Fibroblast of skin of scalp (primary cell): ENCODE measurements at regions not wholly inside any gene's neighbourhood (a gene's known extent, or its start where the extent isn't known, plus 50 kb on each side); places are given as distances from the start of the nearest gene placed in this dataset.

Source experiments
- DNase-seq: peaks from one replicate; pipeline ENCODE4 v3.0.0-alpha.2; 2013

DNA sequence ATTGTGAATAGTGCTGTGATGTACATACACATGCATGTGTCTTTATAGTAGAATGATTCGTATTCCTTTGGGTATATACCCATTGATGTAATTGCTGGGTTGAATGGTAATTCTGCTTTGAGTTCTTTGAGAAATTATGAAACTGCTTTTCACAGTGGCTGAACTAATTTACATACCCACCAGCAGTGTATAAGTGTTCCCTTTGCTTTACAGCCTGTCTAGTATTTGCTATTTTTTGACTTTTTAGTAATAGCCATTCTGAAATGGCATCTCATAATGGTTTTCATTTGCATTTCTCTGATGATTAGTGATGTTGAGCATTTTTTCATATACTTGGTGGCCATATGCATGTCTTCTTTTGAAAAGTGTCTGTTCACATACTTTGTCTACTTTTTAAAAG, 54.5 kb upstream of the FAM78B start:
- DNase-seq: no peak

- DNase-seq: no peak
These were observed 67.1 kb upstream of the FAM78B start for GRCh38 chr1:166233750-166234366.

- no peak for DNase-seq
These were observed 68.9 kb upstream of the FAM78B start for GRCh38 chr1:166235728-166236127.

DNA sequence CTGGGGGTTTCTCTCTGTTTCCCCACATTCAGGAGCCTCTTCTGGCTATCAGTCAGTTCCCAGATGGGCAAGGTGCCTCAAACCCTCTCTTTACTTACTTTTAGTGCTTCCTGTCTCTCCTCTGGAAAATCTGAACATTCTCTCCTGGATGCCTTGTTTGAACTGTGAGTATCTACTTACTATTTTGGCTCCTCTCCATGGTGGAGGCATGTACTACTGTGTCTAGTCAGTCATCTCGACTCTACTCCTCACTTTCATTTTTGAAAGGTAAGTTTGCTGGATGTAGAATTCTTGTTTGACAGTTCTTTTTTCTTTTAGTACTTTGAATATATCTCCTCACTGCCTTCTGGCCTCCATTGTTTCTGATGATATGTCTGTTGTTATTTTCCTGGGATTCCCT, 70.9 kb upstream of the FAM78B start:
- no peak for DNase-seq

- DNase-seq: no peak
These were observed 86.4 kb upstream of the FAM78B start for GRCh38 chr1:166253076-166253779.

DNA sequence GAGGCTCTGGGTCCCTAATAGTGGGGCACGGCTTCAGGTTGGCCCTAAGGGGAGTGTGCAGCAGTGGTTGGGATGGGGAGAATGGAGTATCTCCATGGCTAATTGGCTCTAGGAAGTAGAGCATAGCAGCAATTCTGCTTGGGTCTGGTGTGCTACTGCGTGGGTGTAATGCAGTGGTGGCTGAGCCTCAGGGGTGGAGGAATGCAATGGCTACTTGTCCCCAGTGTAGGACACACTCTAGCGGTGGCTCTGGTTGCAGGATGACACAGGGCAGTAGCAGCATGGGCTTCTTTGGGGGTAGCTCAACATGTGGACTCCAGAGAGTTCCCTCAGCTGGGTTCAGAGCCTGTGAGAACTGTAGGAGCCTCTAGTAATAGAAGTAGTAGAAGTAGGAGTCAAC, 91.2 kb upstream of the FAM78B start:
- no peak for DNase-seq

DNA sequence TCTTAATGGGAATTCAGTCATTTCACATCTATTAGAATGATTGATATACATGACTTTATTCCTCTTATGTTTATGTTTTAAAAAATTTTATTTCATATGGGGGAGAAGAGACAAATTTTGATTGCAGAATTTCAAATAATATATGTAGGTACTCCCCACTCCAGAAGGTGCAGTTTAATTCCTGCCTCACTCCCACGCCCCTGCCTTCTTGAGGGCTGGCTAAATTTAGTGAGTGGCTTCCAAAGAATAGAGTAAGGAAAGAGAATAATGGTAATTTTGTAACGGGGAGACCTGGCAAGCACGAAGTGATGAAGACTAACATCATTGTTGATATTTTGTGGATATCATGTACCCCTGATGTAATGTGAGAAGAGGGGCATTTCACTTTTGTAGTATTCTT, 94.7 kb upstream of the FAM78B start:
- DNase-seq: no peak

DNA sequence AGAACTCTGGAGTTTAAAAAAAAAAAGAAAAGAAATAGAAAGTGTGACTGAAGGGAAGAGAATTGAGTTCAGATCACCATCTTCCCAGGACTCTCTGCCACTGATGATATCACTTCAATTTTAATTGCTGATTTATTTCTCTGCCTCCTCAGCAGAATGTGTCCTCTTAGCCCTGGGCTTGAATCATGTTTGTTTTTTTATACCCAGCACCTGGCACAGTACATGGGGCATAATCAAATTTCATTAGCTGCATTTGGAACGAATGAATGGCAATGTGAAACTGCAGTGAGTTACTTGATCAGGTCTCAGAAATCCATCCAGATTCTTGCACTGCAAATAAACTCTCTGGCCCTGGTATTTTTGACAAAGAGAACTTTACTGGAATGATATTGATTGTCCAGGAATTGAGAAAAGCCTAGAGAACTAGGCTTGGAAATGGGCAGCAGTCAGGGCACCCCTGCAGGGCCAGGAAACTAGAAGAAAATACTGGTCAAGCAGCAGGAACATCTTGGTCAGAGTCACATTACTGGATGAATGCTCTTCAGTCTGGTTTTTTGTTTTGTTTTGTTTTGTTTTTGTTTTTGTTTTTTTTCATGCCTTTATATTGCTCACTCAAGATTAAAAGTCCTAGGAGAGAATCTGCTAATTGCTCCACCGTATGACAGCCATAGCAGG, 103.8 kb upstream of the FAM78B start:
- no peak for DNase-seq

DNA sequence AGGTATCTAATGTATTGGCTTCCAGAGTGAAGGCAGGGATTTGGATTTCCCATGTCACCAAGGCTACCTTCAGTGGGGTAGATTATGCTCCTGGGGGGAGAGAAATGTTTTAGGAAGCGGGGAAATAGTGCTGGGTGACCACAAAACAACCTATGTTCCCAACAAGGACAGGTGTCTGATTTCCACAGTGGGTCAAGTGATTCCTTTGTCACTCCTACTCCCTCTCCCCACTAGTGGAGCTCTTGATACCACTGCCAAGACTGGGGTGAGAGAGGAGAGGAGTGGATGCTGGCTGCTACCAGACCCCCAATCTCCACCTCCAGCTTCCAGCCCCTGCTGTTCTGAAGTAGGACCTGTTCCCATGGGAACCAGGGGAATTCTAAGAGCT, 104.3 kb upstream of the FAM78B start:
- no peak for DNase-seq

DNA sequence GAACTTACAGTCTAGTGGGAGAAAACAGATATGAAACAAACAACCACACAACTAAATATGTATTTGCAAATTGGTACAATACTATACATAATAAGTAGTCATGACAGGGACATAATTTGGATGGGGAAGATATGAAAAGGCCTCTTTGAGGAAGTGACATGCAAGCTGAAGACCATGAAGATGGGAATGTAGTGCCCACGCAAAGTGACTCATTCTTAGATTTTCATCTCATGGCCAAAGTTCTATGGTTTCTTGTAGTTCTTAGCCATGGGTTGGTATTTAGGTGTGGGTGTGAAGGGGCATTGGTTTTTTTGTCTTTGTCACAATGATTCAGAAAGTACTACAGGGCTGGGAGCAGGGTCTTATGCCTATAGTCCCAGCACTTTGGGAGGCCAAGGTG, 105.4 kb upstream of the FAM78B start:
- DNase-seq: no peak

DNA sequence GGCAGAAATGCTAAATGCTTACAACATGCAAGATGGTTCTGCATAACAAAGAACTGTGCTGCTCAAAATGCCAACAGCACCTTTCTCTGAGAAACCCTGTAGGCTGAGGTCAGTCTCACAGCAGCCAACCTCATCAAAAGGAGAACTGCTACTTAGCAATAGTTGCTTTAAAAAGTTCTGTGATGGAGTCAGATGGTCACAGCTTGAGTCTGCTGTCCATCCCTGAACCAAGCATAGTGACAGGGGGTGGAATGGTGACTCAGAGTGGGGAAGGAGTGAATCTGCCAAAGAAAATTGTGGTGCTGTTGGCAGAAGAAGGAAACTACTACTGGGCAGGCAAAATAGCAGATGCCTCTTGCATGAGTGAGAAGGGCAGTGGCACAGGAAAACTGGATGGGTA, 106.0 kb upstream of the FAM78B start:
- DNase-seq: no peak

DNA sequence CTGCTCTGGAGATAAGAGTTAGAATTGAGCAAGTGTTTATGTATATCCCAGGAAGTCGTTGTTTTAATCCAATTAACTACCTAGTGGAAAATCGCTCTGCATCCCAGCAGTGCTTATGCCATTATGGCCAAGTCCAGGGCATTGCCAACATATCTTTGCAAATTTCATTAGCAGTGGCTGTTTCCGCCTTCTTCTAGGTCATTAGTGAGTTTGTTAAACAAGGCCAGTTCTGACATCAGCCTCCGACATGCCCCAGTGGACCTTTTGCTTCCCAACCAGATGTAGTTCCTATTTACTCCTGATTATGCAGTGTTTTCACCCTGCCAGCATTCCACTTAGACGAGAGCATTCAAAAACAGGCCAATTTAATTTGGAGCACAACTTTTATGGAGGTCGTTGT, 106.8 kb upstream of the FAM78B start:
- DNase-seq: no peak

- no peak for DNase-seq
These were observed 115.8 kb upstream of the FAM78B start for GRCh38 chr1:166282391-166283137.

GRCh38 chr1:166283190-166283589, 116.4 kb upstream of the FAM78B start:
- DNase-seq: peak; percentile 21

DNA sequence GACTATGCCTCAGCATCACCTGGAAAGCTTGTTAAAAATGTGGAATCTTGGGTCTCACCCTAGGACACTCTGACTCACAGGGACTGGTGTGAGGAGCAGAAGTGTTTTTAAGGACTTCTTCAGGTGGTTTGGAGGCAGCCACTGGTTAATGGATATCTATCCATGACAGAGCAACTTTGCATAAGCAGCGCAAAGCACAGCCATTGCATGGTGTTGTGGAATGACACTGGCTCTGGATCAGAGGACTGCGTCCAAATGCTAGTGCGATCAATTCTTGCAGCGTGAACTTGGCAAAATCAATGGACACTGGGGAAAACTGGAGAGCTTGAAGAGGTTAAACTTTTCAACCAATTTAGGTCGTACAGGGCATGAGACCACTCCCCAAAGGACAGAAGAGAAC, 116.8 kb upstream of the FAM78B start:
- DNase-seq: no peak

DNA sequence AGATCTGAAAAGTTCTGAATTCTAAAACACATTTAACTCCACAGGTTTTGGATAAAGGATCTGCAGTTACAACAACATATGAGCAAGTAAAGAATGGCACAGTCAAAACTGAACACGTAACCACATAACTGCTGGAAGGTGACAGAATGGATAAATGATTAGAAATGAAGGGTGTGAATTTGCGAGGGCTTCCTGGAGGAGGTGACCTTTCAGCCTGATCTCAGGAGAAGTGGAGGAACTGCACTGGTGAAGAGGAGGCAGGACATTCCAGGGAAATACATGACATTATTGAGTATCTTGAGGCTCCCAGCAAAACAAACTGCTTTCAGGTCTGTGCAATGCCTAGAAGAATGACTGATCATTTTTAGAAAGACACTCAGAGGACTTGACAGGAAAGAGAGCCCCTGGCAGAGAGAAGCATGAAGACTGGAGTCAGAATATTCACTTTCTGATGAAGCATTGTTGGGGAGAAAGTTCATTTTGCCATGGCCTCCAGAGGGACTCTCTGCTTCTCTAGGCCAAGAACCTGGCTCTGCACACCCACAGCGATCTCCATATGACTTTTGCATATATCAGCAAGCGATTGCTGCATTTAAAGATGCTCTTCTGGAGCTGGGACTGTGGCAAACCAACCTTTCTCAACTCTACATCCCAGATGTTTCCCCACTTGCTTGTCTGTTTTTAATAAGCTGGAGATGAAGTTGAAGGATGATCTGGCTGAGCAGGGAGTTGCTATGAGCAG, 122.7 kb upstream of the FAM78B start:
- no peak for DNase-seq

DNA sequence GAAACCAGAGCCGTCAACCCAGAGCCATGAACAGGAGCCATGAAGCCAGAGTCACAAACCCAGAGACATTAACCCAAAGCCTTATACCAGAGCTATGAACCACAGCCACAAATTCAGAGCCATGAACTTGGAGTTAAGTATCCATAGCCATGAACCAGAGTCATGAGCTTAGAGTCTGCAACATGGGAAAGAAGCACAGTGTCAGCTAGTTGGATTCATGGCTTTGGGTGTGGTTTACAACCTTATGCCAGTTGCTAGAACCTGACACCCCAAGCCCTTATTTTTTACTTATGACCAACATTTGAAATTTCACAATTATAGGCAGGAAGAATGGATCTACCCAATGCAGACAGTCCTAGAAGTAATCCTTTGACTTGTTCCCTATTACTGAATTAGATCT, 128.9 kb upstream of the FAM78B start:
- no peak for DNase-seq

- DNase-seq: no peak
These were observed 131.2 kb upstream of the FAM78B start for GRCh38 chr1:166297993-166298392.

DNA sequence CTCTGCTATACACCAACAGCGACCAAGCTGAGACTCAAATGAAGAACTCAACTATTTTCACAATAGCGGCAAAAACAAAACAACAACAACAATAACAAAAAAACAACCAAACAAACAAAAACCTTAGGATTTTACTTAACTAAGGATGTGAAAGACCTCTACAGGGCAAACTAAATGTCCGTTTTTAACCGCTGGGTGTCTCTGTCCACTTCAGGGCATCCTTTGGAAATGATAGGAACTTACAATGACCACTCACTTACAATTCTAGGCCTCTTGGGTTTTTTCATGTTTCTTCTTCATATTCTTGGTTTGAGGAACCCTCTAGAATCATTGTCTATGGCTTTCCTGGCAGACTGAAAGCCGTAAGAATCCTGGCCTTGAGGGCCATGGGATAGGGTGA, 134.0 kb upstream of the FAM78B start:
- no peak for DNase-seq

DNA sequence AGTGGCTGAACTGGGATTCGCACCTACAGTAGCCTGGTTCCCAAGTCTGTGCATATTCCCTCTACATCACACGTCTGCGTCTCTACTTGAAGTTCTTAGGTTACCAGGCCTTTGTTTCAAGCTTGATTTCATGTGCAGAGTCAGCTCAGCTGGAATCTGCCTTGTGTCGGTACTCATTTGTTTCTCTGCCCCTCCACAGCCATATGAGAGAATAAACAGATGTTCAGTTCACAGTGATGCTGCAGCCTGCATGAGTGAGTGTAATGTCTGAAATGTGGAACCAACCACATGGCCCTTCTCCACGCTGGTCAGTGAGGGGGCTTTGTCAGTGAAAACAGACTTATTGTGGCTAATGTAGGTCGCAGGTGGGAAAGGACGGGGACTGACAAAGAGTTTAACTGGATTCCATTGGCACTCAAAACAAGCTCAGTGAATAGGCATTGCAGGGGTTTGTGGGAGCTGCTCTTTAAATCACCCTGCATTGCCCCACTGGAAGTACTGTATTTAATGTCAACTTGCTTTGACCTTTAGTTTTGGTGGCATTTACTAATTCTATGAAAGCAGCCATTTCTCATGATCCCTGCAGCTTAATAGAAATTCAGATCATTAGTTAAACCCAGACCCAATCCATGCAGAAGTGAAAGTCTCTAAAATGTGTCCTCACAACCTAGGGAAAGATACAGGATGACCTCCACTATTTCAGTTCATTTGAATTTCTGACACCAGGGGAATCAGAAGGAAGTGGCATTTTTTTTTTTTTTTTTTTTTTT, 136.4 kb upstream of the FAM78B start:
- DNase-seq: no peak

DNA sequence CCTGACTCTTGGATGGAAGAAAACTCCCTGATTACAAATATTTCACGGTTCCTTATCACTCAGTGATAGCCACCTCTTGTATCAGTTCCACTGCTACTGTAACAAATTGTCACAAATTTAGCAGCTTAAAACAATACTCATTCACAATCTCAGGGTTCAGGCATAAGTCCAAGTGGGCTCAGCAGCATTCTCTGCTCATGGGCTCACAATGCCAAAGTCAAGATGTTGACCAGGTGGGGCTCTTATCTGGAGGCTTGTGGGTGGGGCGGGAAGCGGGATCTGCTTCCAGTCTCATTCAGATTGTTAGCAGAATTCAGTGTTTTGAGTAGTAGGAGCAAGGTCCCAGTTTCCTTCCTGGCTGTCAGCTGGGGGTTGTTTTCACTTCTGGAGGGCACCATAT, 137.3 kb upstream of the FAM78B start:
- no peak for DNase-seq

DNA sequence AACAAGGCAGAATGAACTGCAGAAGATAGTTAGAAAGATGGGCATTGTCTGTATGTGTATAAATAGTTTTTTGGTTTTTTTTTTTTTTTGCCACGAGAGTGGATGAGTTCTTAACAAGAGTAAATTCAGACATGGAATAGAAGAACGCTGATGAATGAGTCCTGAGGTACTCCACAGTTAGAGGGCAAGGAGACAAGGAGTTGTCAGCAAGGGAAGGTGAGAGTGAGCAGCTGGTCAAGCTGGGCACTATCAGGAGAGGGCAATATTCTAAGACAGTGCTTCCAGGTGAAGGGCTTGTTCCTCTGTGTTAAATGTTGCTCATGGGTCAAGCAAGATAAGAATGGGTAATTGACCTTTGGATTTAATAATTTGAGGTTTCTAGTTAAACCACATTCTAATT, 138.6 kb upstream of the FAM78B start:
- no peak for DNase-seq
